H9 (cell line): ENCODE measurements at regions not wholly inside any gene's neighbourhood (a gene's known extent, or its start where the extent isn't known, plus 50 kb on each side); places are given as distances from the start of the nearest gene placed in this dataset.

Experiments used
- DNase-seq: peaks from one replicate; pipeline ENCODE4 v3.0.0-alpha.2; 2017
- H2AFZ ChIP-seq: one replicate; pipeline ENCODE4 v1.6.1; 2013; ENCODE audit warnings: mild to moderate bottlenecking, low read length, control low read depth, moderate library complexity
- H2AK5ac ChIP-seq: 2 replicates; pipeline ENCODE4 v1.6.1; 2013; ENCODE audit warnings: low read length, control low read depth, mixed read lengths; ENCODE audit not compliant: insufficient read length
- H2BK120ac ChIP-seq: one replicate; pipeline ENCODE4 v1.6.1; 2013; ENCODE audit warnings: low read depth, mild to moderate bottlenecking, low read length, control low read depth, inconsistent platforms; ENCODE audit not compliant: poor library complexity, severe bottlenecking
- H2BK12ac ChIP-seq: 2 replicates; pipeline ENCODE4 v1.6.1; 2013; ENCODE audit warnings: low read length, control low read depth, mixed read lengths, low read depth; ENCODE audit not compliant: insufficient read length
- H2BK15ac ChIP-seq: 2 replicates; pipeline ENCODE4 v1.6.1; 2013; ENCODE audit warnings: low read depth, low read length, control low read depth
- H2BK20ac ChIP-seq: one replicate; pipeline ENCODE4 v1.6.1; 2013; ENCODE audit warnings: low read depth, mild to moderate bottlenecking, low read length, control low read depth, inconsistent platforms; ENCODE audit not compliant: poor library complexity, severe bottlenecking
- H2BK5ac ChIP-seq: 2 replicates; pipeline ENCODE4 v1.6.1; 2013; ENCODE audit warnings: low read length, control low read depth, mixed read lengths; ENCODE audit not compliant: insufficient read length
- H3K14ac ChIP-seq: 2 replicates; pipeline ENCODE4 v1.6.1; 2013; ENCODE audit warnings: low read length, control low read depth; ENCODE audit not compliant: insufficient read depth
- H3K18ac ChIP-seq: 2 replicates; pipeline ENCODE4 v1.6.1; 2013; ENCODE audit warnings: low read depth, mild to moderate bottlenecking, mixed read lengths, low read length, control low read depth; ENCODE audit not compliant: insufficient read length
- H3K23ac ChIP-seq: 2 replicates; pipeline ENCODE4 v1.6.1; 2013; ENCODE audit warnings: low read length, control low read depth, mixed read lengths, low read depth; ENCODE audit not compliant: insufficient read length
- H3K23me2 ChIP-seq: 2 replicates; pipeline ENCODE4 v1.6.1; 2013; ENCODE audit warnings: low read depth, mild to moderate bottlenecking, mixed read lengths, low read length, control low read depth; ENCODE audit not compliant: insufficient read length, poor library complexity, severe bottlenecking
- H3K27ac ChIP-seq: 2 replicates; pipeline ENCODE4 v1.5.1; 2013; ENCODE audit warnings: low read length, control low read depth, mixed read lengths, low read depth; ENCODE audit not compliant: insufficient read length
- H3K27me3 ChIP-seq: 2 replicates; pipeline ENCODE4 v1.6.1; 2013; ENCODE audit warnings: low read length, control low read depth, inconsistent platforms; ENCODE audit not compliant: insufficient read depth
- H3K4ac ChIP-seq: 2 replicates; pipeline ENCODE4 v1.6.1; 2013; ENCODE audit warnings: low read depth, mild to moderate bottlenecking, control low read depth, inconsistent platforms, low read length, moderate library complexity
- H3K4me1 ChIP-seq: 2 replicates; pipeline ENCODE4 v1.6.1; 2013; ENCODE audit warnings: low read length, control low read depth, inconsistent platforms; ENCODE audit not compliant: insufficient read depth
- H3K4me2 ChIP-seq: 2 replicates; pipeline ENCODE4 v1.6.1; 2013; ENCODE audit warnings: low read length, control low read depth, mixed read lengths; ENCODE audit not compliant: insufficient read length, insufficient read depth
- H3K56ac ChIP-seq: 2 replicates; pipeline ENCODE4 v1.6.1; 2013; ENCODE audit warnings: low read depth, mild to moderate bottlenecking, mixed read lengths, low read length, control low read depth; ENCODE audit not compliant: insufficient read length
- H3K79me1 ChIP-seq: 2 replicates; pipeline ENCODE4 v1.6.1; 2013; ENCODE audit warnings: low read depth, mild to moderate bottlenecking, moderate library complexity, low read length, control low read depth, inconsistent platforms; ENCODE audit not compliant: insufficient read depth, poor library complexity, severe bottlenecking
- H3K79me2 ChIP-seq: 2 replicates; pipeline ENCODE4 v1.6.1; 2013; ENCODE audit warnings: low read length, control low read depth, inconsistent platforms; ENCODE audit not compliant: insufficient read depth
- H3K9ac ChIP-seq: 2 replicates; pipeline ENCODE4 v1.6.1; 2013; ENCODE audit warnings: low read length, control low read depth, mixed read lengths; ENCODE audit not compliant: insufficient read length; ENCODE audit errors: extremely low read depth
- H3K9me3 ChIP-seq: one replicate; pipeline ENCODE4 v1.6.1; 2013; ENCODE audit warnings: low read depth, low read length, inconsistent platforms; ENCODE audit not compliant: control insufficient read depth
- H3T11ph ChIP-seq: one replicate; pipeline ENCODE4 v1.6.1; 2013; ENCODE audit warnings: mild to moderate bottlenecking, low read length, control low read depth, inconsistent platforms
- H4K20me1 ChIP-seq: one replicate; pipeline ENCODE4 v1.6.1; 2013; ENCODE audit not compliant: control insufficient read depth, insufficient read length, insufficient read depth
- H4K5ac ChIP-seq: 2 replicates; pipeline ENCODE4 v1.6.1; 2013; ENCODE audit warnings: low read depth, mild to moderate bottlenecking, mixed read lengths, low read length, control low read depth; ENCODE audit not compliant: insufficient read length
- H4K8ac ChIP-seq: replicated peaks from 2 replicates; pipeline ENCODE4 v1.6.1; 2013; ENCODE audit warnings: low read length, control low read depth, mixed read lengths, low read depth; ENCODE audit not compliant: insufficient read length
- H4K91ac ChIP-seq: 2 replicates; pipeline ENCODE4 v1.6.1; 2013; ENCODE audit warnings: low read depth, mild to moderate bottlenecking, moderate library complexity, mixed read lengths, low read length, control low read depth; ENCODE audit not compliant: insufficient read length
- H3K27ac Mint-ChIP-seq, 3 experiments: 2 replicates in 2 of 3; 3 replicates in 1 of 3; pipeline ENCODE4 v1.8.0; 2020 to 2021; ENCODE audit warnings: mixed read lengths in 3 of 3, mild to moderate bottlenecking in 1 of 3, moderate library complexity in 1 of 3
- H3K27me3 Mint-ChIP-seq: 2 replicates; pipeline ENCODE4 v1.8.0; 2021; ENCODE audit warnings: low read depth, mild to moderate bottlenecking, moderate library complexity, mixed read lengths
- H3K36me3 Mint-ChIP-seq, 3 experiments: 2 replicates in 2 of 3; 3 replicates in 1 of 3; pipeline ENCODE4 v1.8.0; 2020 to 2021; ENCODE audit warnings: low read depth in 3 of 3, mixed read lengths in 3 of 3; ENCODE audit not compliant: insufficient read depth in 1 of 3
- H3K4me1 Mint-ChIP-seq, 2 experiments: 2 replicates each; pipeline ENCODE4 v1.8.0; 2020; ENCODE audit warnings: mixed read lengths in 2 of 2
- H3K4me3 Mint-ChIP-seq, 2 experiments: 2 replicates in 1 of 2; 3 replicates in 1 of 2; pipeline ENCODE4 v1.8.0; 2020 to 2021; ENCODE audit warnings: mild to moderate bottlenecking in 2 of 2, mixed read lengths in 2 of 2, moderate library complexity in 1 of 2
- H3K9me3 Mint-ChIP-seq, 2 experiments: 2 replicates in 1 of 2; 3 replicates in 1 of 2; pipeline ENCODE4 v1.8.0; 2020; ENCODE audit warnings: mild to moderate bottlenecking in 2 of 2, mixed read lengths in 2 of 2, moderate library complexity in 1 of 2
- WGBS: extraction: QIAGEN DNeasy Blood & Tissue Kit; methylation state at CpG from one replicate; pipeline ENCODE4 v1.1.7; 2013; ENCODE audit warnings: missing lambda C conversion rate, low lambda C conversion rate, mixed read lengths; ENCODE audit not compliant: insufficient read length; ENCODE audit errors: extremely low coverage; 5-methylcytosine and 5-hydroxymethylcytosine counted together
- TF ChIP-seq, protein P1 (sequence below): fragments of 200-600 bp; sonication (generic); conservative IDR thresholded peaks from 3 replicates; pipeline ENCODE4 v1.8.0; 2021; ENCODE audit warnings: antibody characterized with exemption, mild to moderate bottlenecking

- no peaks in the 10 kb centered on the region for H3K79me1 ChIP-seq
- no peak overlapping the region for H4K8ac ChIP-seq
- no peak overlapping the region for H3K14ac ChIP-seq
- H3K56ac ChIP-seq, result no peak overlapping the region
- H3K23ac ChIP-seq, result no peak overlapping the region
- no peak overlapping the region for H3K9ac ChIP-seq
- no peak overlapping the region for H2BK120ac ChIP-seq
- no peaks in the 10 kb centered on the region for H3K23me2 ChIP-seq
- no peaks in the 10 kb centered on the region for H3K4me1 Mint-ChIP-seq
- no peak overlapping the region for H2BK15ac ChIP-seq
- no peak overlapping the region for H2AK5ac ChIP-seq
- no peaks in the 10 kb centered on the region for H3K36me3 Mint-ChIP-seq
- H3K79me2 ChIP-seq, result no peaks in the 10 kb centered on the region
- no peak overlapping the region for H3K4ac ChIP-seq
- H2AFZ ChIP-seq, result no peak overlapping the region
- DNase-seq, result no peak
- H3K4me1 ChIP-seq, result no peaks in the 10 kb centered on the region
- H4K91ac ChIP-seq, result no peak overlapping the region
- no peaks in the 10 kb centered on the region for H3K9me3 ChIP-seq
- H3K27me3 ChIP-seq, result no peaks in the 10 kb centered on the region
- H3K27ac Mint-ChIP-seq, result no peak overlapping the region
- no peak overlapping the region for H2BK20ac ChIP-seq
- H4K5ac ChIP-seq, result no peak overlapping the region
- H3K4me3 Mint-ChIP-seq, result no peak overlapping the region
- no CpG with 5 or more reads among the region's 1 CpG for WGBS
- H3K9me3 Mint-ChIP-seq, result no peaks in the 10 kb centered on the region; a peak in 2 of 5 replicates
- H3K18ac ChIP-seq, result no peak overlapping the region
- no peak overlapping the region for H2BK12ac ChIP-seq
- H3K27me3 Mint-ChIP-seq, result no peaks in the 10 kb centered on the region
- no peak overlapping the region for H3K27ac ChIP-seq
- no peak overlapping the region for H2BK5ac ChIP-seq
- no peaks in the 10 kb centered on the region for H4K20me1 ChIP-seq
- H3T11ph ChIP-seq, result no peak overlapping the region
- TF ChIP-seq, protein P1, sequence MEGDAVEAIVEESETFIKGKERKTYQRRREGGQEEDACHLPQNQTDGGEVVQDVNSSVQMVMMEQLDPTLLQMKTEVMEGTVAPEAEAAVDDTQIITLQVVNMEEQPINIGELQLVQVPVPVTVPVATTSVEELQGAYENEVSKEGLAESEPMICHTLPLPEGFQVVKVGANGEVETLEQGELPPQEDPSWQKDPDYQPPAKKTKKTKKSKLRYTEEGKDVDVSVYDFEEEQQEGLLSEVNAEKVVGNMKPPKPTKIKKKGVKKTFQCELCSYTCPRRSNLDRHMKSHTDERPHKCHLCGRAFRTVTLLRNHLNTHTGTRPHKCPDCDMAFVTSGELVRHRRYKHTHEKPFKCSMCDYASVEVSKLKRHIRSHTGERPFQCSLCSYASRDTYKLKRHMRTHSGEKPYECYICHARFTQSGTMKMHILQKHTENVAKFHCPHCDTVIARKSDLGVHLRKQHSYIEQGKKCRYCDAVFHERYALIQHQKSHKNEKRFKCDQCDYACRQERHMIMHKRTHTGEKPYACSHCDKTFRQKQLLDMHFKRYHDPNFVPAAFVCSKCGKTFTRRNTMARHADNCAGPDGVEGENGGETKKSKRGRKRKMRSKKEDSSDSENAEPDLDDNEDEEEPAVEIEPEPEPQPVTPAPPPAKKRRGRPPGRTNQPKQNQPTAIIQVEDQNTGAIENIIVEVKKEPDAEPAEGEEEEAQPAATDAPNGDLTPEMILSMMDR, result no peak
- H3K4me2 ChIP-seq, result no peak overlapping the region
Observed at GRCh38 chr3:36215241-36215640, 165.1 kb upstream of the STAC start.
